ENCODE measurements at regions not wholly inside any gene's neighbourhood (a gene's known extent, or its start where the extent isn't known, plus 50 kb on each side); places are given as distances from the start of the nearest gene placed in this dataset.

- no peak for DNase-seq (ENCODE audit: low read depth in 3 of 3, low spot score in 2 of 3)
Measured at GRCh38 chr2:14684516-14684915, 52.0 kb downstream of the LRATD1 start.

- no peak for DNase-seq (ENCODE audit: low read depth in 3 of 3, low spot score in 2 of 3)
Measured at GRCh38 chr2:14690926-14691325, 58.4 kb downstream of the LRATD1 start.

GRCh38 chr2:14693874-14694273, 61.4 kb downstream of the LRATD1 start:
- no peak for DNase-seq (ENCODE audit: low read depth in 3 of 3, low spot score in 2 of 3)

- no peak for DNase-seq (ENCODE audit: low read depth in 3 of 3, low spot score in 2 of 3)
Measured at GRCh38 chr2:14700753-14701152, 68.2 kb downstream of the LRATD1 start.

GRCh38 chr2:14702258-14702657, 69.7 kb downstream of the LRATD1 start:
- no peak for DNase-seq (ENCODE audit: low read depth in 3 of 3, low spot score in 2 of 3)

GRCh38 chr2:14706201-14706600, 73.7 kb downstream of the LRATD1 start:
- no peak for DNase-seq (ENCODE audit: low read depth in 3 of 3, low spot score in 2 of 3)

- no peak for DNase-seq (ENCODE audit: low read depth in 3 of 3, low spot score in 2 of 3)
Measured at GRCh38 chr2:14712111-14712510, 79.6 kb downstream of the LRATD1 start.

GRCh38 chr2:14713248-14713647, 80.7 kb downstream of the LRATD1 start:
- no peak for DNase-seq (ENCODE audit: low read depth in 3 of 3, low spot score in 2 of 3)

- no peak for DNase-seq (ENCODE audit: low read depth in 3 of 3, low spot score in 2 of 3)
Measured at GRCh38 chr2:14715600-14715999, 83.1 kb downstream of the LRATD1 start.

- no peak for DNase-seq (ENCODE audit: low read depth in 3 of 3, low spot score in 2 of 3)
Measured at GRCh38 chr2:14716319-14716718, 83.8 kb downstream of the LRATD1 start.

- DNase-seq (ENCODE audit: low read depth in 3 of 3, low spot score in 2 of 3): no peak
Measured at GRCh38 chr2:14717131-14717530, 84.6 kb downstream of the LRATD1 start.

- no peak for DNase-seq (ENCODE audit: low read depth in 3 of 3, low spot score in 2 of 3)
Measured at GRCh38 chr2:14720319-14720718, 87.8 kb downstream of the LRATD1 start.

- no peak for DNase-seq (ENCODE audit: low read depth in 3 of 3, low spot score in 2 of 3)
Measured at GRCh38 chr2:14720739-14721138, 88.2 kb downstream of the LRATD1 start.

- DNase-seq (ENCODE audit: low read depth in 3 of 3, low spot score in 2 of 3): no peak
Measured at GRCh38 chr2:14722904-14723570, 90.5 kb downstream of the LRATD1 start.

GRCh38 chr2:14723684-14724083, 91.2 kb downstream of the LRATD1 start:
- DNase-seq (ENCODE audit: low read depth in 3 of 3, low spot score in 2 of 3): no peak

- DNase-seq (ENCODE audit: low read depth in 3 of 3, low spot score in 2 of 3): no peak
Measured at GRCh38 chr2:14735696-14736095, 103.2 kb downstream of the LRATD1 start.

GRCh38 chr2:14737201-14737600, 104.7 kb downstream of the LRATD1 start:
- no peak for DNase-seq (ENCODE audit: low read depth in 3 of 3, low spot score in 2 of 3)

GRCh38 chr2:14743861-14744260, 111.3 kb downstream of the LRATD1 start:
- no peak for DNase-seq (ENCODE audit: low read depth in 3 of 3, low spot score in 2 of 3)

GRCh38 chr2:14745288-14746076, 113.0 kb downstream of the LRATD1 start:
- DNase-seq (ENCODE audit: low read depth in 3 of 3, low spot score in 2 of 3): no peak

GRCh38 chr2:14746133-14746532, 113.6 kb downstream of the LRATD1 start:
- no peak for DNase-seq (ENCODE audit: low read depth in 3 of 3, low spot score in 2 of 3)

- DNase-seq (ENCODE audit: low read depth in 3 of 3, low spot score in 2 of 3): no peak
Measured at GRCh38 chr2:14747447-14747846, 114.9 kb downstream of the LRATD1 start.

GRCh38 chr2:14749884-14750283, 117.4 kb downstream of the LRATD1 start:
- no peak for DNase-seq (ENCODE audit: low read depth in 3 of 3, low spot score in 2 of 3)
